Right lobe of liver (tissue), 4 donors: ENCODE measurements at regions not wholly inside any gene's neighbourhood (a gene's known extent, or its start where the extent isn't known, plus 50 kb on each side); places are given as distances from the start of the nearest gene placed in this dataset.

Experiments
- CTCF ChIP-seq, 4 donors: fragments of 200-600 bp in 3 of 4; fragments of 450-650 bp in 1 of 4; IDR thresholded peaks; one replicate each; pipeline versions ENCODE4 v1.5.1 to v1.8.0; 2016 to 2022; ENCODE audit warnings: antibody characterized with exemption in 4 of 4, mild to moderate bottlenecking in 2 of 4
- POLR2A ChIP-seq: fragments of 450-650 bp; IDR thresholded peaks from one replicate; pipeline ENCODE4 v1.6.1; 2017; ENCODE audit warnings: antibody characterized with exemption, mild to moderate bottlenecking
- donor health status: DM: no; HTN: no; CAD: no.
- donor health status: DM: no; HTN: no; CAD: no.
- donor health status: DM: no; HTN: yes; CAD: no.

GRCh38 chr12:67921286-67921685 lies 68.0 kb upstream of the IFNG-AS1 start:
- TF ChIP-seq CTCF (IDR thresholded peaks at IDR 0.05) (no peak), POLR2A (no peak)
